Hepatocyte (in vitro differentiated cells): ENCODE measurements at regions not wholly inside any gene's neighbourhood (a gene's known extent, or its start where the extent isn't known, plus 50 kb on each side); places are given as distances from the start of the nearest gene placed in this dataset.

ENCODE experiments used
- CTCF ChIP-seq: fragments of 200-600 bp; sonication (generic); IDR thresholded peaks from 2 replicates; pipeline ENCODE4 v1.5.1; 2016; ENCODE audit warnings: antibody characterized with exemption, mild to moderate bottlenecking; ENCODE audit not compliant: poor library complexity
- EZH2phosphoT487 ChIP-seq: fragments of 200-600 bp; sonication (generic); IDR thresholded peaks from one replicate; pipeline ENCODE4 v1.6.1; 2018; ENCODE audit warnings: antibody characterized with exemption, mild to moderate bottlenecking, low read depth, moderate library complexity; ENCODE audit not compliant: unreplicated experiment, severe bottlenecking

GRCh38 chr3:117603097-117603496 lies 893.5 kb downstream of the TUSC7 start:
- TF ChIP-seq EZH2phosphoT487 (no peak), CTCF (no peak)
